Lung (tissue), 11 donors: ENCODE measurements at regions not wholly inside any gene's neighbourhood (a gene's known extent, or its start where the extent isn't known, plus 50 kb on each side); places are given as distances from the start of the nearest gene placed in this dataset.

Experiments
- ATAC-seq: fragments of 200-7000 bp; cut with Tn5 transposase; one replicate; pipeline ENCODE4 v1.9.1; 2020; ENCODE audit warnings: moderate number of reproducible peaks; ENCODE audit not compliant: insufficient read depth, low FRiP score
- DNase-seq, 3 donors: peaks; one replicate each; pipeline ENCODE4 v3.0.0-alpha.2; 2013 to 2017
- H3K27ac ChIP-seq, 2 donors: one replicate each; pipeline ENCODE4 v1.5.1; 2013; ENCODE audit warnings: mild to moderate bottlenecking in 2 of 2, moderate library complexity in 2 of 2, control low read depth in 1 of 2, inconsistent platforms in 1 of 2, low read depth in 1 of 2, low read length in 1 of 2
- H3K27me3 ChIP-seq, 3 donors: one replicate each; pipeline ENCODE4 v1.5.1; 2013; ENCODE audit warnings: low read length in 2 of 3; ENCODE audit not compliant: control insufficient read depth in 3 of 3, insufficient read depth in 3 of 3
- H3K36me3 ChIP-seq, 4 donors: one replicate each; pipeline ENCODE4 v1.5.1; 2013; ENCODE audit warnings: low read length in 4 of 4, mild to moderate bottlenecking in 1 of 4, moderate library complexity in 1 of 4; ENCODE audit not compliant: control insufficient read depth in 4 of 4, insufficient read depth in 4 of 4
- H3K4me1 ChIP-seq, 5 donors: one replicate each; pipeline ENCODE4 v1.5.1; 2013; ENCODE audit warnings: low read length in 5 of 5, mild to moderate bottlenecking in 2 of 5, moderate library complexity in 1 of 5; ENCODE audit not compliant: control insufficient read depth in 5 of 5, insufficient read depth in 5 of 5
- H3K4me3 ChIP-seq: one replicate; pipeline ENCODE4 v1.5.1; 2013; ENCODE audit warnings: mild to moderate bottlenecking, control low read depth, moderate library complexity
- H3K9ac ChIP-seq, 2 donors: one replicate each; pipeline ENCODE4 v1.5.1; 2013; ENCODE audit warnings: low read length in 2 of 2, control low read depth in 1 of 2; ENCODE audit not compliant: insufficient read depth in 1 of 2
- H3K9me3 ChIP-seq, 4 donors: one replicate each; pipeline ENCODE4 v1.5.1; 2013; ENCODE audit warnings: low read length in 3 of 4, mild to moderate bottlenecking in 1 of 4, moderate library complexity in 1 of 4; ENCODE audit not compliant: control insufficient read depth in 4 of 4, insufficient read depth in 3 of 4
- CTCF ChIP-seq: IDR thresholded peaks from 2 replicates; pipeline ENCODE4 v1.5.1; 2012; ENCODE audit warnings: mild to moderate bottlenecking; ENCODE audit errors: control extremely low read depth, extremely low read depth
- WGBS, 2 donors: extraction: QIAGEN DNeasy Blood & Tissue Kit; methylation state at CpG; one replicate each; pipeline ENCODE4 v1.1.7; 2013; 5-methylcytosine and 5-hydroxymethylcytosine counted together
- donor health status: control.
- donor health status: control.
- donor health status: Bipolar disorder and iron deficiency.
- donor health status: healthy.
- donor health status: DM: yes; HTN: yes; CAD: no.

- Histone ChIP-seq H3K4me3 (no peak overlapping the region), H3K27ac (no peak overlapping the region), H3K36me3 (no peaks in the 10 kb centered on the region), H3K9ac (no peak overlapping the region), H3K4me1 (no peaks in the 10 kb centered on the region), H3K27me3 (no peaks in the 10 kb centered on the region), H3K9me3 (peaks cover 0 to 6% (median 1%) of the 10 kb centered on the region in 4 donors)
- ATAC-seq (no peak), DNase-seq (no peak)
- 82 to 88% methylated on average over 5 of the region's 5 CpGs for WGBS, 2 donors
- no peak for TF ChIP-seq CTCF
Measured at GRCh38 chr4:59393780-59394179, 1806.3 kb upstream of the ADGRL3 start.

- H3K27ac ChIP-seq: no peak overlapping the region
- no peak overlapping the region for H3K4me3 ChIP-seq
- WGBS, 2 donors: 49 to 53% methylated on average over 4 of the region's 4 CpGs
- ATAC-seq: no peak
- H3K4me1 ChIP-seq: no peaks in the 10 kb centered on the region
- H3K9me3 ChIP-seq: no peaks in the 10 kb centered on the region
- H3K27me3 ChIP-seq: no peaks in the 10 kb centered on the region
- DNase-seq: no peak
- no peaks in the 10 kb centered on the region for H3K36me3 ChIP-seq
- no peak for TF ChIP-seq CTCF
- no peak overlapping the region for H3K9ac ChIP-seq
Measured at GRCh38 chr4:59400334-59400733, 1799.8 kb upstream of the ADGRL3 start.

- ATAC-seq: no peak
- no peak for DNase-seq
- no peak overlapping the region for H3K27ac ChIP-seq
- no peaks in the 10 kb centered on the region for H3K36me3 ChIP-seq
- H3K4me1 ChIP-seq: no peaks in the 10 kb centered on the region
- no peak overlapping the region for H3K4me3 ChIP-seq
- TF ChIP-seq CTCF: no peak
- H3K9me3 ChIP-seq: peaks cover 0 to 2% (median 0%) of the 10 kb centered on the region in 4 donors
- H3K27me3 ChIP-seq: no peaks in the 10 kb centered on the region
- H3K9ac ChIP-seq: no peak overlapping the region
Measured at GRCh38 chr4:59409647-59410046, 1790.5 kb upstream of the ADGRL3 start.

DNA sequence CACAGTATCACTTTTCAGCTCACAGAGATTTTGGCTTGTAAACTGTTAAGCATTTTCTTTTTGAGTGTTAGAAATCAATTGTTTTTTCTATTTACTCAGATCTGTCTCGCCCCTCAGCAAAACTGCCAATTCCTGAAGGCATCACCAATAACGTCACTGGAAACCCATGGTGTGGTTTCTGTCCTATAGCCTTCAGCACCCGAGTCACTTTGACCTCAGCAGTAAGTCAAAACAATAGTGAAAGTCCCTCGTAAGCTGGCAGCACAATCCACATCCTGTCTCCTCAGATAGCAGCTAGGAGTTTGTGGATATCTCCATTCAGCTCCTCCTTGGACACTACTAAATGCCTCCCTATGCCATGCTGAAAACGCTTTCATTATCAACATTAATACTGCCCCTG lies 1787.4 kb upstream of the ADGRL3 start:
- no peaks in the 10 kb centered on the region for H3K27me3 ChIP-seq
- H3K9me3 ChIP-seq: peaks cover 0 to 2% (median 0%) of the 10 kb centered on the region in 4 donors
- no peak for ATAC-seq
- TF ChIP-seq CTCF: no peak
- DNase-seq: no peak
- no peaks in the 10 kb centered on the region for H3K36me3 ChIP-seq
- 75 to 77% methylated on average over 5 of the region's 5 CpGs for WGBS, 2 donors
- no peak overlapping the region for H3K27ac ChIP-seq
- H3K4me3 ChIP-seq: no peak overlapping the region
- H3K4me1 ChIP-seq: no peaks in the 10 kb centered on the region
- no peak overlapping the region for H3K9ac ChIP-seq
